ENCODE measurements at regions not wholly inside any gene's neighbourhood (a gene's known extent, or its start where the extent isn't known, plus 50 kb on each side); places are given as distances from the start of the nearest gene placed in this dataset.

GRCh38 chr2:52805901-52806410 lies 961.6 kb upstream of the CHAC2 start:
- Histone ChIP-seq H3K4me3 (ENCODE audit: low read depth, low read length) (no peak overlapping the region), H3K27me3 (ENCODE audit: control insufficient read depth, insufficient read depth, low read length) (no peaks in the 10 kb centered on the region), H3K36me3 (ENCODE audit: control insufficient read depth, insufficient read depth, low read length) (no peaks in the 10 kb centered on the region)
- TF ChIP-seq, protein P1, sequence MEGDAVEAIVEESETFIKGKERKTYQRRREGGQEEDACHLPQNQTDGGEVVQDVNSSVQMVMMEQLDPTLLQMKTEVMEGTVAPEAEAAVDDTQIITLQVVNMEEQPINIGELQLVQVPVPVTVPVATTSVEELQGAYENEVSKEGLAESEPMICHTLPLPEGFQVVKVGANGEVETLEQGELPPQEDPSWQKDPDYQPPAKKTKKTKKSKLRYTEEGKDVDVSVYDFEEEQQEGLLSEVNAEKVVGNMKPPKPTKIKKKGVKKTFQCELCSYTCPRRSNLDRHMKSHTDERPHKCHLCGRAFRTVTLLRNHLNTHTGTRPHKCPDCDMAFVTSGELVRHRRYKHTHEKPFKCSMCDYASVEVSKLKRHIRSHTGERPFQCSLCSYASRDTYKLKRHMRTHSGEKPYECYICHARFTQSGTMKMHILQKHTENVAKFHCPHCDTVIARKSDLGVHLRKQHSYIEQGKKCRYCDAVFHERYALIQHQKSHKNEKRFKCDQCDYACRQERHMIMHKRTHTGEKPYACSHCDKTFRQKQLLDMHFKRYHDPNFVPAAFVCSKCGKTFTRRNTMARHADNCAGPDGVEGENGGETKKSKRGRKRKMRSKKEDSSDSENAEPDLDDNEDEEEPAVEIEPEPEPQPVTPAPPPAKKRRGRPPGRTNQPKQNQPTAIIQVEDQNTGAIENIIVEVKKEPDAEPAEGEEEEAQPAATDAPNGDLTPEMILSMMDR (IDR thresholded peaks at IDR 0.05; ENCODE audit: insufficient read depth, low read length, poor library complexity, severe bottlenecking): no peak
- DNase-seq (ENCODE audit: low read depth): no peak

DNA sequence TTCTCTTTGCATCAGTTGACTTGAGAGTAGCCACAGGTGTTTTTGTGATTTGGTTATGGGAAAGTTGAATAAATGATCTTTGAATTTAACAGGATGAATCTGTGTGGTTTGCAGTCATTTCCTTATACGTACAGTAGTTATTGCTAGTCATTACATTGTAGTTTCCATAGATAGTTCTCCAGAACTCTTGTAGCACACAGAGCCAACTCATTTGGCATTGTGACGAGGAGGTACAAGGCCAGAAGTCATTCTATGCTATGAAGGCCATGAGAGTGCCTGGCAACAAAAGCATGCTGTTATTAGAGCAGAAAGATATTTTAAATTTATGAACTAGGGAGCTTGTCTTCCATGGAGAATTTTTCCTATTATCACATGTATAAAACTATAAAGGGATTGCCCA lies 973.0 kb upstream of the CHAC2 start:
- TF ChIP-seq, protein P1 (IDR thresholded peaks at IDR 0.05; ENCODE audit: insufficient read depth, low read length, poor library complexity, severe bottlenecking): no peak
- H3K36me3 ChIP-seq (ENCODE audit: control insufficient read depth, insufficient read depth, low read length): no peaks in the 10 kb centered on the region
- no peaks in the 10 kb centered on the region for H3K27me3 ChIP-seq (ENCODE audit: control insufficient read depth, insufficient read depth, low read length)
- DNase-seq (ENCODE audit: low read depth): no peak
- H3K4me3 ChIP-seq (ENCODE audit: low read depth, low read length): no peak overlapping the region

- H3K36me3 ChIP-seq (ENCODE audit: control insufficient read depth, insufficient read depth, low read length): no peaks in the 10 kb centered on the region
- no peak for DNase-seq (ENCODE audit: low read depth)
- no peak overlapping the region for H3K4me3 ChIP-seq (ENCODE audit: low read depth, low read length)
- no peaks in the 10 kb centered on the region for H3K27me3 ChIP-seq (ENCODE audit: control insufficient read depth, insufficient read depth, low read length)
- TF ChIP-seq, protein P1 (IDR thresholded peaks at IDR 0.05; ENCODE audit: insufficient read depth, low read length, poor library complexity, severe bottlenecking): no peak
Observed at GRCh38 chr2:52779446-52779845, 988.2 kb upstream of the CHAC2 start.

DNA sequence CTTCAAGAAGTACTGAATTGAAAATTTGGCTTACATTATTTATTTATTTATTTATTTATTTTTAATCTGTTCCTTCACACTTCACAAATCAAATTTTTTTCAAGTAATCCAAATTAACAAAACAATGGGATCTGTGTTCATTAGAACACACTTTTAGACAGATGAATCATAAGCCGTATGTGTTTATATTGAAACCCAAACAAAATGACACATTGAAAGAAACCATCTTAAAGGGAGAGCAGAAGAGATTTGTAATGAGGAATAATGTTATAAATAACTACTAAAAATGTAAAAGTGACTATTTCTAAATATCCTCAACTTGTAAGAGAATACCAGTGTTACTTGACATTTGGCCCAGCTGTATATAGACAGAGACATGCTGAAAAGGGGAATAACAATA lies 991.0 kb upstream of the CHAC2 start:
- TF ChIP-seq, protein P1 (IDR thresholded peaks at IDR 0.05; ENCODE audit: insufficient read depth, low read length, poor library complexity, severe bottlenecking): no peak
- Histone ChIP-seq H3K4me3 (ENCODE audit: low read depth, low read length) (no peak overlapping the region), H3K36me3 (ENCODE audit: control insufficient read depth, insufficient read depth, low read length) (no peaks in the 10 kb centered on the region), H3K27me3 (ENCODE audit: control insufficient read depth, insufficient read depth, low read length) (no peaks in the 10 kb centered on the region)
- no peak for DNase-seq (ENCODE audit: low read depth)

DNA sequence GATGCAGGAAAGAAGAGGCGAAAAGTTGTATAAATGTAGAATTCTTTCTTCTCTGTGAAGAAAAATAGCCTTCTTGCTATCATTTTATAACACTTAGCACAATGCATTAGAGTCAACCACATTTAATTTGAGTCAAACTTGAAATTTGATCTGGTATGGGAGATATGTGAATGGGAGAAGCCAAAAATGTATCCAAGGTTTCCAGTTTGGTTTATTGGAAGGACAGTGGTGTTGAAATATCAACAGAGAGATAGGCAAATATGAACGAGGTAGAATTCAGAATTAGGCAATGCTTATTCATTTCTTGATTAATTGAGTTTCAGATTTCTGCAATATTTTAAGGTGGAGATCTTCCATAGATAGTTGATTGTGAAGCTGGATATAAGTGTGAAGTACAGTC lies 991.9 kb upstream of the CHAC2 start:
- no peak for DNase-seq (ENCODE audit: low read depth)
- no peak overlapping the region for H3K4me3 ChIP-seq (ENCODE audit: low read depth, low read length)
- H3K27me3 ChIP-seq (ENCODE audit: control insufficient read depth, insufficient read depth, low read length): no peaks in the 10 kb centered on the region
- no peaks in the 10 kb centered on the region for H3K36me3 ChIP-seq (ENCODE audit: control insufficient read depth, insufficient read depth, low read length)
- TF ChIP-seq, protein P1 (IDR thresholded peaks at IDR 0.05; ENCODE audit: insufficient read depth, low read length, poor library complexity, severe bottlenecking): no peak

- H3K36me3 ChIP-seq (ENCODE audit: control insufficient read depth, insufficient read depth, low read length): no peaks in the 10 kb centered on the region
- TF ChIP-seq, protein P1 (IDR thresholded peaks at IDR 0.05; ENCODE audit: insufficient read depth, low read length, poor library complexity, severe bottlenecking): no peak
Observed at GRCh38 chr2:52765735-52766134, 1001.9 kb upstream of the CHAC2 start.

More at GRCh38 chr2:52765735-52766134, 1001.9 kb upstream of the CHAC2 start:
- no peak for DNase-seq (ENCODE audit: low read depth)
- Histone ChIP-seq H3K27me3 (ENCODE audit: control insufficient read depth, insufficient read depth, low read length) (no peaks in the 10 kb centered on the region), H3K4me3 (ENCODE audit: low read depth, low read length) (no peak overlapping the region)
